Progenitor cell of endocrine pancreas (in vitro differentiated cells): ENCODE measurements at regions not wholly inside any gene's neighbourhood (a gene's known extent, or its start where the extent isn't known, plus 50 kb on each side); places are given as distances from the start of the nearest gene placed in this dataset.

Experiments used
- DNase-seq: peaks from one replicate; pipeline ENCODE4 v3.0.0; 2021; ENCODE audit warnings: low spot score; ENCODE audit not compliant: unreplicated experiment
- H3K27ac Mint-ChIP-seq: 2 replicates; pipeline ENCODE4 v1.8.0; 2021; ENCODE audit warnings: mild to moderate bottlenecking, moderate library complexity, mixed read lengths
- H3K27me3 Mint-ChIP-seq: 2 replicates; pipeline ENCODE4 v1.8.0; 2021; ENCODE audit warnings: mixed read lengths
- H3K36me3 Mint-ChIP-seq: 2 replicates; pipeline ENCODE4 v1.8.0; 2022; ENCODE audit warnings: mixed read lengths; ENCODE audit not compliant: insufficient read depth
- H3K4me1 Mint-ChIP-seq: 2 replicates; pipeline ENCODE4 v1.8.0; 2021; ENCODE audit warnings: low read depth, mixed read lengths
- H3K4me3 Mint-ChIP-seq: 2 replicates; pipeline ENCODE4 v1.8.0; 2021; ENCODE audit warnings: low read depth, mild to moderate bottlenecking, moderate library complexity, mixed read lengths
- H3K9me3 Mint-ChIP-seq: 2 replicates; pipeline ENCODE4 v1.8.0; 2021; ENCODE audit warnings: low read depth, mixed read lengths
- TF ChIP-seq, protein P1 (sequence below): fragments of 200-600 bp; sonication (generic); IDR thresholded peaks from one replicate; pipeline ENCODE4 v1.5.0; 2021; ENCODE audit warnings: antibody characterized with exemption, mild to moderate bottlenecking; ENCODE audit not compliant: unreplicated experiment

DNA sequence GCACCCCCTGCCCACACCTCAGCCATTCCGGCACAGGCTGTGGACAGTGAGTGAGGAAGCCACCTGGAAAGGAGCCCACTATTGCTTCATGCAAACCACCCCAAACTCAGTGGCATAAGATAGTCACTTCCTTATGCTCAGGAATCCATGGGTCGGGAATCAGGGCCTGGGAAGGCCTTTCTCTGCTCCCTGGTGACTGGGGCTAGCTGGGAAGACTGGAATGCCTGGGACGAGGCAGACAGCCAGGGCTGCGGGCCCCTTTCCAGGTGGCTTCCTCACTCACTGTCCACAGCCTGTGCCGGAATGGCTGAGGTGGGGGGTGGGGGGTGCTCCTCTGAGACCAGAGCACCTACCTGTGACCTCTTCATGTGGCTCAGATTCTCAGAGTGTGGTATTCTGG is 74.1 kb upstream of the GRB10 start:
- peaks cover 18% of the 10 kb centered on the region for H3K27me3 Mint-ChIP-seq
- no peak overlapping the region for H3K4me3 Mint-ChIP-seq
- TF ChIP-seq, protein P1, sequence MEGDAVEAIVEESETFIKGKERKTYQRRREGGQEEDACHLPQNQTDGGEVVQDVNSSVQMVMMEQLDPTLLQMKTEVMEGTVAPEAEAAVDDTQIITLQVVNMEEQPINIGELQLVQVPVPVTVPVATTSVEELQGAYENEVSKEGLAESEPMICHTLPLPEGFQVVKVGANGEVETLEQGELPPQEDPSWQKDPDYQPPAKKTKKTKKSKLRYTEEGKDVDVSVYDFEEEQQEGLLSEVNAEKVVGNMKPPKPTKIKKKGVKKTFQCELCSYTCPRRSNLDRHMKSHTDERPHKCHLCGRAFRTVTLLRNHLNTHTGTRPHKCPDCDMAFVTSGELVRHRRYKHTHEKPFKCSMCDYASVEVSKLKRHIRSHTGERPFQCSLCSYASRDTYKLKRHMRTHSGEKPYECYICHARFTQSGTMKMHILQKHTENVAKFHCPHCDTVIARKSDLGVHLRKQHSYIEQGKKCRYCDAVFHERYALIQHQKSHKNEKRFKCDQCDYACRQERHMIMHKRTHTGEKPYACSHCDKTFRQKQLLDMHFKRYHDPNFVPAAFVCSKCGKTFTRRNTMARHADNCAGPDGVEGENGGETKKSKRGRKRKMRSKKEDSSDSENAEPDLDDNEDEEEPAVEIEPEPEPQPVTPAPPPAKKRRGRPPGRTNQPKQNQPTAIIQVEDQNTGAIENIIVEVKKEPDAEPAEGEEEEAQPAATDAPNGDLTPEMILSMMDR, result no peak
- peaks cover 5% of the 10 kb centered on the region for H3K4me1 Mint-ChIP-seq
- no peaks in the 10 kb centered on the region for H3K36me3 Mint-ChIP-seq
- H3K27ac Mint-ChIP-seq, result no peak overlapping the region
- no peaks in the 10 kb centered on the region for H3K9me3 Mint-ChIP-seq
- DNase-seq, result no peak

DNA sequence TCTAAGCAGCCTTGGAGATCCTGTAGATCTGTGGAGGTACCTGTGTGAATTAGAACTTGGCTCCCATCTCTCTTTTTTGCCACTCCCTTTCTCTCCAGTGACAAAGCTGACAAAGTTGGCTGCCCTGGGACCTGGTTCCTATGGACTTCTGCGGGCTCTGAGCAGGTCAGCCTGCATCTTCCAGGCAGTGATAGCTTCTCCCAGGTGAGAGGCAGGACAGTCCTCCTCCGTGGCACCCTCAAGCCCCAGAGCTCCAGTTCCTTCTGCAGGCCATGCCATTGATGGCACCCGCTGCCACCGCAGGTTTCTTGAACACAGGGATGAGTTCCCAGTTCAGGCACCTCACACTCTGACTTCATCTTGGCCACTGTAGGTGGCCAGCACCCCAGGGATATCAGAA is 73.5 kb upstream of the GRB10 start:
- H3K9me3 Mint-ChIP-seq, result no peaks in the 10 kb centered on the region
- H3K36me3 Mint-ChIP-seq, result no peaks in the 10 kb centered on the region
- peaks cover 5% of the 10 kb centered on the region for H3K4me1 Mint-ChIP-seq
- no peak overlapping the region for H3K27ac Mint-ChIP-seq
- H3K4me3 Mint-ChIP-seq, result no peak overlapping the region
- DNase-seq, result no peak
- peaks cover 18% of the 10 kb centered on the region for H3K27me3 Mint-ChIP-seq
- TF ChIP-seq, protein P1, result no peak

DNA sequence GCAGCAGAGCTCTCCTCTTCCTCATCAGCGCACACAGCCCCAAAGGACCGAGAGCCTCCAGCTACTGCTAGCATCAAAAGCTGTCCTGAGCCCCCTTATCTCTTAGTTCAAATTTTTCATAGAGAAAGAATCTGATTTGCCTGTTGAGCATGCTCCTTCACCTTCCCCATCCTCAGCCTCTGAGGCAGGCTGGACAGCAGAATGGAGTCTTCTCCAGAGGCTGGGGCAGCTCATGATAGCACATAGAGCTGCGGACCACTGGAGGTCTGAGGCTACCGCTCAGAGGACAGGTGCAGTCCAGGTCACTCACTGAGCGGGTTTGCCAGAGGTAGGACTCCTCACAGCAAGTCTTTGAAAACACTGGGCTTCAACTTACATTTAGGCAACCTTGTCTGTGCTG is 72.8 kb upstream of the GRB10 start:
- Mint-ChIP-seq H3K36me3 (no peaks in the 10 kb centered on the region), H3K4me1 (peaks cover 5% of the 10 kb centered on the region), H3K9me3 (no peaks in the 10 kb centered on the region), H3K27ac (no peak overlapping the region), H3K27me3 (peaks cover 18% of the 10 kb centered on the region), H3K4me3 (no peak overlapping the region)
- TF ChIP-seq, protein P1, result no peak
- DNase-seq, result no peak

DNA sequence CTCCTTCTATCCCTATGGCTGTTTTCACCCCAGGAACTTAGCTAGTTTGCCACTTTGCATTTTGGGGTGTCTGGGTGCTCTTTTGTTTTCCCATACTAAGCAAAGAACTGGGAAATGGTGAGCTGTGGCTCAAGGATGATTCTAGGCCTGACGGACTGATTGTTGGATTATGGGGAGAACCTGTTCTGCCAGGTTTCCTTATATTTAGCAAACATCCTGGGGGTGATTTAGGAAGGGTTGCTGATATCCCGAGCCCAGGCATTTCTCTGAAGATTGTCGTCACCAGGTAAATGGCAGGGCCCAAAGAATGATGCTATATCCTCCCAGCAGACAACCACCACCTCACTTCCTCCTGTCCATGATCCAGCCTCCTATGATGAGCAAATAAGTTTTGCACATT is 72.1 kb upstream of the GRB10 start:
- no peak overlapping the region for H3K27ac Mint-ChIP-seq
- TF ChIP-seq, protein P1, result no peak
- peaks cover 19% of the 10 kb centered on the region for H3K27me3 Mint-ChIP-seq
- no peaks in the 10 kb centered on the region for H3K36me3 Mint-ChIP-seq
- peaks cover 5% of the 10 kb centered on the region for H3K4me1 Mint-ChIP-seq
- no peak for DNase-seq
- H3K4me3 Mint-ChIP-seq, result no peak overlapping the region
- H3K9me3 Mint-ChIP-seq, result no peaks in the 10 kb centered on the region

DNA sequence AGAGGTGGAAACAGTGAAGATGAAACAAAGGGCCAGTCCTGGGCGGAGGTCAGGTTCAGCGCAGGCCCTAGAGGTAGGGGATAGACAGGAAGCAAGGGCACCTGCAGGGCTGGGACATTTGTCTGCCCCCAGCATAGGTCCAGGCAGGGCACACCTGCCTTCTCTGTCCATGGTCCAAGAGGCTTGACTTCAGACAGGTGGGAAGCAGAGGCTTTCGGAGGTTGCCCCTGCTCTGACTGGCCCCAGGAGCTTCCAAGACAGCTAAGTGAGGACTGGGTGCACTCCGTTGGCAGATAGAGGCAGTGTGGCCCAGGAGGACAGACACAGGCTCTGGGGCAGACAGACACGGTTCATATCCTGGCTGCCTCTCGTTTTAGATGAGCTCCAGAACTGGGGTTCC is 71.6 kb upstream of the GRB10 start:
- peaks cover 5% of the 10 kb centered on the region for H3K4me1 Mint-ChIP-seq
- peaks cover 25% of the 10 kb centered on the region for H3K27me3 Mint-ChIP-seq
- H3K4me3 Mint-ChIP-seq, result no peak overlapping the region
- no peak for DNase-seq
- no peak overlapping the region for H3K27ac Mint-ChIP-seq
- H3K36me3 Mint-ChIP-seq, result no peaks in the 10 kb centered on the region
- H3K9me3 Mint-ChIP-seq, result no peaks in the 10 kb centered on the region
- TF ChIP-seq, protein P1, result no peak
